Neuronal stem cell (in vitro differentiated cells): ENCODE measurements at regions not wholly inside any gene's neighbourhood (a gene's known extent, or its start where the extent isn't known, plus 50 kb on each side); places are given as distances from the start of the nearest gene placed in this dataset.

Experiments used
- DNase-seq: peaks from one replicate; pipeline ENCODE4 v3.0.0-alpha.2; 2013; ENCODE audit warnings: low spot score
- H2AFZ ChIP-seq: one replicate; pipeline ENCODE4 v1.6.1; 2013; ENCODE audit warnings: mild to moderate bottlenecking, low read length, inconsistent platforms
- H2AK5ac ChIP-seq: 2 replicates; pipeline ENCODE4 v1.6.1; 2013; ENCODE audit warnings: low read depth, mild to moderate bottlenecking, inconsistent platforms, low read length, moderate library complexity, mixed read lengths
- H2BK120ac ChIP-seq: 2 replicates; pipeline ENCODE4 v1.6.1; 2013; ENCODE audit warnings: low read depth, mild to moderate bottlenecking, inconsistent platforms, low read length, moderate library complexity, mixed read lengths
- H2BK12ac ChIP-seq: one replicate; pipeline ENCODE4 v1.6.1; 2013; ENCODE audit warnings: low read length, inconsistent platforms
- H2BK15ac ChIP-seq: 2 replicates; pipeline ENCODE4 v1.6.1; 2013; ENCODE audit warnings: mild to moderate bottlenecking, low read length, inconsistent platforms, mixed read lengths
- H2BK5ac ChIP-seq: one replicate; pipeline ENCODE4 v1.6.1; 2013; ENCODE audit warnings: inconsistent platforms, mild to moderate bottlenecking, low read length, moderate library complexity
- H3K14ac ChIP-seq: one replicate; pipeline ENCODE4 v1.6.1; 2013; ENCODE audit warnings: low read length, inconsistent platforms
- H3K18ac ChIP-seq: 2 replicates; pipeline ENCODE4 v1.6.1; 2013; ENCODE audit warnings: low read length, inconsistent platforms
- H3K23ac ChIP-seq: 2 replicates; pipeline ENCODE4 v1.6.1; 2013; ENCODE audit warnings: low read depth, mild to moderate bottlenecking, mixed read lengths, low read length, inconsistent platforms; ENCODE audit not compliant: poor library complexity
- H3K27ac ChIP-seq: replicated peaks from 3 replicates; pipeline ENCODE4 v1.5.1; 2013; ENCODE audit warnings: low read length, inconsistent platforms
- H3K27me3 ChIP-seq, 3 experiments: 2 replicates each; pipeline ENCODE4 v1.6.1; 2013; ENCODE audit warnings: low read length in 3 of 3, mild to moderate bottlenecking in 2 of 3, inconsistent platforms in 1 of 3, low read depth in 1 of 3, mixed read lengths in 1 of 3, moderate library complexity in 1 of 3; ENCODE audit not compliant: control insufficient read depth in 3 of 3, insufficient read depth in 3 of 3
- H3K36me3 ChIP-seq, 2 donors: replicated peaks in 1 of 2; 2 replicates each; pipeline ENCODE4 v1.6.1; 2013; ENCODE audit warnings: low read length in 2 of 2; ENCODE audit not compliant: control insufficient read depth in 2 of 2, insufficient read depth in 2 of 2
- H3K4ac ChIP-seq: 2 replicates; pipeline ENCODE4 v1.6.1; 2013; ENCODE audit warnings: inconsistent platforms, mild to moderate bottlenecking, low read length, moderate library complexity
- H3K4me1 ChIP-seq, 2 donors: 1 replicate in 1 of 2; 2 replicates in 1 of 2; pipeline ENCODE4 v1.6.1; 2013; ENCODE audit warnings: low read length in 2 of 2, low read depth in 1 of 2; ENCODE audit not compliant: control insufficient read depth in 2 of 2, insufficient read depth in 1 of 2
- H3K4me2 ChIP-seq: one replicate; pipeline ENCODE4 v1.6.1; 2013; ENCODE audit warnings: mild to moderate bottlenecking, low read length, inconsistent platforms; ENCODE audit not compliant: insufficient read depth, poor library complexity, severe bottlenecking
- H3K4me3 ChIP-seq, 2 donors: 2 replicates each; pipeline ENCODE4 v1.5.1; 2013; ENCODE audit warnings: low read length in 2 of 2, mild to moderate bottlenecking in 2 of 2, inconsistent platforms in 1 of 2, moderate library complexity in 1 of 2
- H3K79me1 ChIP-seq: one replicate; pipeline ENCODE4 v1.6.1; 2013; ENCODE audit warnings: low read depth, mild to moderate bottlenecking, inconsistent platforms, low read length, moderate library complexity
- H3K9ac ChIP-seq: one replicate; pipeline ENCODE4 v1.6.1; 2013; ENCODE audit warnings: mild to moderate bottlenecking, low read depth, low read length, inconsistent platforms; ENCODE audit not compliant: poor library complexity
- H3K9me3 ChIP-seq, 2 donors: replicated peaks in 1 of 2; 2 replicates each; pipeline versions ENCODE3 to v1.6.1; 2013; ENCODE audit warnings: low read length in 2 of 2, mild to moderate bottlenecking in 2 of 2, inconsistent platforms in 1 of 2, low read depth in 1 of 2, mixed read lengths in 1 of 2, moderate library complexity in 1 of 2; ENCODE audit not compliant: control insufficient read depth in 2 of 2, insufficient read depth in 1 of 2
- H4K8ac ChIP-seq: one replicate; pipeline ENCODE4 v1.6.1; 2013; ENCODE audit warnings: low read depth, mild to moderate bottlenecking, inconsistent platforms, low read length, moderate library complexity
- H4K91ac ChIP-seq: one replicate; pipeline ENCODE4 v1.6.1; 2013; ENCODE audit warnings: low read length, low read depth, mild to moderate bottlenecking, inconsistent platforms; ENCODE audit not compliant: poor library complexity
- WGBS, 2 donors: extraction: QIAGEN DNeasy Blood & Tissue Kit; methylation state at CpG; one replicate each; pipeline ENCODE4 v1.1.7; 2013; ENCODE audit warnings: missing lambda C conversion rate in 2 of 2, mixed read lengths in 1 of 2; ENCODE audit not compliant: insufficient read length in 2 of 2, insufficient replicate concordance in 1 of 2; ENCODE audit errors: extremely low coverage in 2 of 2; 5-methylcytosine and 5-hydroxymethylcytosine counted together

DNA sequence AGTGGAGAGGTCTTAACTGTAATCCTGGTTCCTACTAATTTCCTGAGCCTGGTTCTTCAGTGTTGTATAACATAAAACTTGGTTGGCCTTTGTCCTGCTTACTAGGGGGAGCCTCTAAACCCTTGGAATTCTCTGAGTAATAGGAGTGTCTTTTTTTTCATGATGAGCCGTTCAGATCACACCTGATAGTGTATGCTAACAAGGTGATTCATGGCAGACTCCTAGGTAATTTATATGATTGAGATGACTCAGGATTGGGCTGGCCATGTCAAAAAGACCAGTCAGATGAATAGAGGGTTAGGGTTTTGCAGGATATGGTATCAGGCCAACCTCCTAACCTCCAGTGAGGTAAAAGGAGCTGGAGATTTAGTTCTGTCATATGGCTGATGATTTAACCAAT lies 135.8 kb upstream of the KLF12 start:
- Histone ChIP-seq H3K27me3 (no peaks in the 10 kb centered on the region), H3K79me1 (no peaks in the 10 kb centered on the region), H2AK5ac (no peak overlapping the region), H3K23ac (no peak overlapping the region), H3K4ac (no peak overlapping the region), H3K36me3 (no peaks in the 10 kb centered on the region), H2BK15ac (no peak overlapping the region), H2AFZ (no peak overlapping the region), H3K4me2 (no peak overlapping the region), H3K4me3 (no peak overlapping the region), H2BK120ac (no peak overlapping the region), H3K18ac (no peak overlapping the region), H4K91ac (no peak overlapping the region), H3K9ac (no peak overlapping the region), H2BK5ac (no peak overlapping the region), H4K8ac (no peak overlapping the region), H3K27ac (no peak overlapping the region), H3K14ac (no peak overlapping the region), H3K9me3 (peaks cover 2 to 10% of the 10 kb centered on the region in 2 donors), H2BK12ac (no peak overlapping the region), H3K4me1 (no peaks in the 10 kb centered on the region)
- no CpG with 5 or more reads among the region's 1 CpG for WGBS, 2 donors
- no peak for DNase-seq

DNA sequence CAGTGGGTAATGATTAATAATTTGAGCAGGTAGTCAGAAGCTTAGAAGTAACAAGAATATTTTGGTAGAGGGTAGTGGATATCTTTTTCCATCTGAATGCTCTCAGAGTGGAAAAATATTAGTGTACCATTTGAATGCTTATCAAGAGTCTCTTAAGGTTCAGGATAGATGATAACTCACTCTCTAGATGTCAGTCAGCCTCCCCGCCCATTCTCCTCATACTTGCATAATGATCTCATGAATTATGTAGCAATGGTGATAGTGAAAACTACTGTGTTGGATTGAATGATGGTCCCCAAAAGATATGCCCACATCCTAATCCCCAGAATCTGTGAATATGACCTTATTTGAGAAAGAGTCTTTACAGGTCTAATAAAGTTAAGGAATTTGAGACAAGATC lies 132.7 kb upstream of the KLF12 start:
- H3K23ac ChIP-seq = no peak overlapping the region
- H4K91ac ChIP-seq = no peak overlapping the region
- H3K4me1 ChIP-seq = no peaks in the 10 kb centered on the region
- no peaks in the 10 kb centered on the region for H3K36me3 ChIP-seq
- H3K27me3 ChIP-seq = no peaks in the 10 kb centered on the region
- H3K4ac ChIP-seq = no peak overlapping the region
- H2BK5ac ChIP-seq = no peak overlapping the region
- no peak overlapping the region for H2BK12ac ChIP-seq
- H4K8ac ChIP-seq = no peak overlapping the region
- no peak overlapping the region for H3K9ac ChIP-seq
- no peak overlapping the region for H3K27ac ChIP-seq
- no peak overlapping the region for H3K4me3 ChIP-seq
- DNase-seq = no peak
- H2AFZ ChIP-seq = no peak overlapping the region
- H3K14ac ChIP-seq = no peak overlapping the region
- no peaks in the 10 kb centered on the region for H3K79me1 ChIP-seq
- H3K4me2 ChIP-seq = no peak overlapping the region
- WGBS, 2 donors = no CpG with 5 or more reads among the region's 1 CpG
- peaks cover 2 to 3% of the 10 kb centered on the region in 2 donors for H3K9me3 ChIP-seq
- H3K18ac ChIP-seq = no peak overlapping the region
- H2BK120ac ChIP-seq = no peak overlapping the region
- H2AK5ac ChIP-seq = no peak overlapping the region
- no peak overlapping the region for H2BK15ac ChIP-seq

DNA sequence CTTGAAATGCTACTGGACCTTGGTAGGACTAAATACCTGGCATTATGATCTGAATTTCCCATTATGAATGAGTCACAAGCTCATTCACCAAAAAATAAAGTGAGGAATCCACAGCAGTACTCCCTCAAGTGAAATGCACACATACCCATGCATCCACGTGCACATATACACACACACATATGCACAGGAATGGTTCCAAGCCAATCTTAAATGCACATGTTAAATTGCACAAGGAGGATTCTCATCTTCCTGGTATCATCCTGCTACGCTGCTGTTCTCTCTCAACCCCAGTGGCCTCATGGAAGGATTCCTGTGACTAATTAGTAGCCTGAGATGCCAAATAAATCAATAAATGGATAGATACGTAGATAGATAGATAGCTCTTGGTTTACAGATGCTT lies 132.1 kb upstream of the KLF12 start:
- DNase-seq = no peak
- H2BK120ac ChIP-seq = no peak overlapping the region
- H2BK15ac ChIP-seq = no peak overlapping the region
- peaks cover 0 to 4% of the 10 kb centered on the region in 2 donors for H3K9me3 ChIP-seq
- no peak overlapping the region for H3K14ac ChIP-seq
- H3K36me3 ChIP-seq = no peaks in the 10 kb centered on the region
- no peak overlapping the region for H4K8ac ChIP-seq
- H3K27me3 ChIP-seq = no peaks in the 10 kb centered on the region
- H2AK5ac ChIP-seq = no peak overlapping the region
- H3K27ac ChIP-seq = no peak overlapping the region
- H3K79me1 ChIP-seq = no peaks in the 10 kb centered on the region
- no peak overlapping the region for H3K23ac ChIP-seq
- H3K4ac ChIP-seq = no peak overlapping the region
- H3K4me2 ChIP-seq = no peak overlapping the region
- H2BK5ac ChIP-seq = no peak overlapping the region
- no peak overlapping the region for H2BK12ac ChIP-seq
- H3K9ac ChIP-seq = no peak overlapping the region
- no peak overlapping the region for H2AFZ ChIP-seq
- no peak overlapping the region for H4K91ac ChIP-seq
- no CpG with 5 or more reads among the region's 3 CpGs for WGBS, 2 donors
- no peak overlapping the region for H3K4me3 ChIP-seq
- no peaks in the 10 kb centered on the region for H3K4me1 ChIP-seq
- H3K18ac ChIP-seq = no peak overlapping the region

DNA sequence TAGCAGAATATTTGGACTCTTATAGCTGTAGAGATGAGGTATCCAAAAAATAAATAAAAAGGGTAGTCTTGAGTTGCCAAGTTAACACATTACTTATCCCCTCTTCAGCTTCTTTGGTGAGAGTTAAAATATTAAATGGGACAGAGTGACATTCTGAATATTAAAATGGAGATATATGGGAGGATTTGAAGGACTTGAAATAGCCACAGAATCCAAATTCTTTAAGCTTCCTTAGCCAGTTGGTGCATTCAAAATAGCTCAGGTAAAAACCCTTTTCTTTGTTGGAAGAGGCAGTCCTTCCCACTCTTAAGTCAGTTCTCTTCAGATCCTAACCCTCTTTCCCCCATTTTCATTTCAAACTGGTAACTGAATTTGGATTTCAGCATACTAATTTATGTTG lies 130.1 kb upstream of the KLF12 start:
- no peak for DNase-seq
- peaks cover 0 to 2% of the 10 kb centered on the region in 2 donors for H3K9me3 ChIP-seq
- no peak overlapping the region for H4K91ac ChIP-seq

More for the DNA sequence above, 130.1 kb upstream of the KLF12 start:
- no peaks in the 10 kb centered on the region for H3K27me3 ChIP-seq
- H3K4me2 ChIP-seq = no peak overlapping the region
- no peak overlapping the region for H3K27ac ChIP-seq
- no peak overlapping the region for H3K18ac ChIP-seq
- no peak overlapping the region for H2BK15ac ChIP-seq
- no peaks in the 10 kb centered on the region for H3K36me3 ChIP-seq
- H3K4me3 ChIP-seq = no peak overlapping the region
- no peak overlapping the region for H2AK5ac ChIP-seq
- no peak overlapping the region for H2AFZ ChIP-seq
- H2BK120ac ChIP-seq = no peak overlapping the region
- no peak overlapping the region for H2BK12ac ChIP-seq
- no peak overlapping the region for H3K4ac ChIP-seq
- no peak overlapping the region for H3K14ac ChIP-seq
- H3K79me1 ChIP-seq = no peaks in the 10 kb centered on the region
- H3K23ac ChIP-seq = no peak overlapping the region
- no peak overlapping the region for H2BK5ac ChIP-seq
- H3K4me1 ChIP-seq = no peaks in the 10 kb centered on the region
- no peak overlapping the region for H3K9ac ChIP-seq
- H4K8ac ChIP-seq = no peak overlapping the region
